ENCODE measurements at regions not wholly inside any gene's neighbourhood (a gene's known extent, or its start where the extent isn't known, plus 50 kb on each side); places are given as distances from the start of the nearest gene placed in this dataset.
"Not testable (repeated sequence)": the region's sequence is repeated elsewhere in the genome, so short reads cannot be mapped to it uniquely, and the experiment has no call there.

DNA sequence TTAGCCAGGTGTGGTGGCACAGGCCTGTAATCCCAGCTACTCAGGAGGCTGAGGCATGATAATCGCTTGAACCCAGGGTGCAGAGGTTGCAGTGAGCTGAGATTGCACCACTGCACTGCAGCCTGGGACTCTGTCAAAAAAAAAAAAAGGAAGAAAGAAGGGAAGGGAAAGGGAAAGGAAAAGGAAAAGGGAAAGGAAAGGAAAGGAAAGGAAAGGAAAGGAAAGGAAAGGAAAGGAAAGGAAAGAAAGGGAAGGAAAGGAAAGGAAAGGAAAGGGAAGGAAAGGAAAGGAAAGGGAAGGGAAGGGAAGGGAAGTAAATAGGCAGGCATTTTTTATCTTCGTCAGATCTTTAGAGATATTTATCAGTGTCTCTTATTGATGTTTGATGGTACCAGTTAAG lies 290.0 kb upstream of the MIR17HG start:
- H3K9me3 ChIP-seq (ENCODE audit: control insufficient read depth, insufficient read depth, low read depth, low read length); H3K4me1 ChIP-seq (ENCODE audit: control insufficient read depth, insufficient read depth, low read length); H3K27ac ChIP-seq (ENCODE audit: extremely low read depth, low read depth, low read length); H3K4me3 ChIP-seq (ENCODE audit: low read depth, low read length); H3K36me3 ChIP-seq (ENCODE audit: control insufficient read depth in 2 of 2, insufficient read depth in 1 of 2, low read length in 2 of 2); CTCF ChIA-PET; POLR2A ChIA-PET: not testable (repeated sequence)
- peak; percentile 98 for TF ChIP-seq PRDM1 (tag by site-specific recombination; IDR thresholded peaks at IDR 0.05)

DNA sequence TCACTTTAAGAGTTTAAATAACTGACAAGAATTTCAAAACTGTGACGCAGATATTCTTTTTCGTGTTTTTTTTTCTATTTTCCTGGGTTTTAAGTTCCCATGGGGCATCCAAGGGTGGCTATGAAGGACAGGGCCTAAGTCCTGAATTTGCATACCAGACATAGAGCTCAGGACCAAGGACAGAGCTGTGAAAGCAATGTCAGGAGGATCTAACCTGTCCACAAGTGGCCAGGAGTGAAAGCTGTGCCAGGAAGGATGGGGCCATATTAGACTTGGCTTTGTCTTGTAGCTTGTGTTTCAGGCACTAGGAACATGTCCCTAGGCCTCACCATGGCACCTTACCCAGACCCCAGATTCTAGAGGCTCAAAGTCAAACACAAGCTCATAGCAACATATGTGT lies 289.4 kb upstream of the MIR17HG start:
- Histone ChIP-seq H3K27ac (ENCODE audit: extremely low read depth, low read depth, low read length) (no peak overlapping the region), H3K4me1 (ENCODE audit: control insufficient read depth, insufficient read depth, low read length) (no peaks in the 10 kb centered on the region), H3K9me3 (ENCODE audit: control insufficient read depth, insufficient read depth, low read depth, low read length) (no peaks in the 10 kb centered on the region), H3K36me3 (ENCODE audit: control insufficient read depth in 2 of 2, insufficient read depth in 1 of 2, low read length in 2 of 2) (no peaks in the 10 kb centered on the region), H3K4me3 (ENCODE audit: low read depth, low read length) (no peak overlapping the region)
- no peak for TF ChIP-seq ZNF626 (tag by site-specific recombination; IDR thresholded peaks at IDR 0.05)
- TF ChIP-seq, protein P1, sequence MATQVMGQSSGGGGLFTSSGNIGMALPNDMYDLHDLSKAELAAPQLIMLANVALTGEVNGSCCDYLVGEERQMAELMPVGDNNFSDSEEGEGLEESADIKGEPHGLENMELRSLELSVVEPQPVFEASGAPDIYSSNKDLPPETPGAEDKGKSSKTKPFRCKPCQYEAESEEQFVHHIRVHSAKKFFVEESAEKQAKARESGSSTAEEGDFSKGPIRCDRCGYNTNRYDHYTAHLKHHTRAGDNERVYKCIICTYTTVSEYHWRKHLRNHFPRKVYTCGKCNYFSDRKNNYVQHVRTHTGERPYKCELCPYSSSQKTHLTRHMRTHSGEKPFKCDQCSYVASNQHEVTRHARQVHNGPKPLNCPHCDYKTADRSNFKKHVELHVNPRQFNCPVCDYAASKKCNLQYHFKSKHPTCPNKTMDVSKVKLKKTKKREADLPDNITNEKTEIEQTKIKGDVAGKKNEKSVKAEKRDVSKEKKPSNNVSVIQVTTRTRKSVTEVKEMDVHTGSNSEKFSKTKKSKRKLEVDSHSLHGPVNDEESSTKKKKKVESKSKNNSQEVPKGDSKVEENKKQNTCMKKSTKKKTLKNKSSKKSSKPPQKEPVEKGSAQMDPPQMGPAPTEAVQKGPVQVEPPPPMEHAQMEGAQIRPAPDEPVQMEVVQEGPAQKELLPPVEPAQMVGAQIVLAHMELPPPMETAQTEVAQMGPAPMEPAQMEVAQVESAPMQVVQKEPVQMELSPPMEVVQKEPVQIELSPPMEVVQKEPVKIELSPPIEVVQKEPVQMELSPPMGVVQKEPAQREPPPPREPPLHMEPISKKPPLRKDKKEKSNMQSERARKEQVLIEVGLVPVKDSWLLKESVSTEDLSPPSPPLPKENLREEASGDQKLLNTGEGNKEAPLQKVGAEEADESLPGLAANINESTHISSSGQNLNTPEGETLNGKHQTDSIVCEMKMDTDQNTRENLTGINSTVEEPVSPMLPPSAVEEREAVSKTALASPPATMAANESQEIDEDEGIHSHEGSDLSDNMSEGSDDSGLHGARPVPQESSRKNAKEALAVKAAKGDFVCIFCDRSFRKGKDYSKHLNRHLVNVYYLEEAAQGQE (tag by site-specific recombination; IDR thresholded peaks at IDR 0.05), result peak; percentile 87
- CTCF ChIA-PET, result no interaction called here
- POLR2A ChIA-PET, result no interaction called here

DNA sequence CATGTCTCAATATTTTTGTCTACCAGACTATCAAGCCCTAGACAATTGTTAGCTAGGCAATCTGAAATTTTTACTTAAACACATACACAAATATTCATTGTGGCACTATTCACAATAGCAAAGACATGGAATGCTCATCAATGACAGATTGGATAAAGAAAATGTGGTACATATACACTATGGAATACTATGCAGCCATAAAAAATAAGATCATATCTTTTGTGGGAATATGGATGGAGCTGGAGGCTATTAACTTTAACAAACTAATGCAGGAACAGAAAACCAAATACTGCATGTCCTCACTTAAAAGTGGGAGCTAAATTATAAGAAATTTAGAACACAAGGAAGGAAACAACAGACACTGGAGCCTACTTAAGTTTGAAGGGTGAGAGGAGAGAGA lies 288.6 kb upstream of the MIR17HG start:
- H3K9me3 ChIP-seq (ENCODE audit: control insufficient read depth, insufficient read depth, low read depth, low read length), result no peaks in the 10 kb centered on the region
- ChIA-PET POLR2A (no interaction called here), CTCF (interaction anchor here (0.6 kb wide), 1 partner anchor 145 kb away, joined by 4 read pairs; no protein-coding TSS in a partner anchor)
- H3K4me3 ChIP-seq (ENCODE audit: low read depth, low read length), result no peak overlapping the region
- TF ChIP-seq, protein P2, sequence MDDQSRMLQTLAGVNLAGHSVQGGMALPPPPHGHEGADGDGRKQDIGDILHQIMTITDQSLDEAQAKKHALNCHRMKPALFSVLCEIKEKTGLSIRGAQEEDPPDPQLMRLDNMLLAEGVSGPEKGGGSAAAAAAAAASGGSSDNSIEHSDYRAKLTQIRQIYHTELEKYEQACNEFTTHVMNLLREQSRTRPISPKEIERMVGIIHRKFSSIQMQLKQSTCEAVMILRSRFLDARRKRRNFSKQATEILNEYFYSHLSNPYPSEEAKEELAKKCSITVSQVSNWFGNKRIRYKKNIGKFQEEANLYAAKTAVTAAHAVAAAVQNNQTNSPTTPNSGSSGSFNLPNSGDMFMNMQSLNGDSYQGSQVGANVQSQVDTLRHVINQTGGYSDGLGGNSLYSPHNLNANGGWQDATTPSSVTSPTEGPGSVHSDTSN (CRISPR knock-in tag; IDR thresholded peaks at IDR 0.05), result no peak
- no peak for TF ChIP-seq FEZF1 (tag by site-specific recombination; IDR thresholded peaks at IDR 0.05)
- no peak for TF ChIP-seq ZNF324 (tag by site-specific recombination; IDR thresholded peaks at IDR 0.05)
- TF ChIP-seq IKZF3 (tag by site-specific recombination; IDR thresholded peaks at IDR 0.05), result no peak
- no peak for TF ChIP-seq ZBTB20 (tag by site-specific recombination; IDR thresholded peaks at IDR 0.05)
- TF ChIP-seq ZNF670 (tag by site-specific recombination; IDR thresholded peaks at IDR 0.05; ENCODE audit: low read depth), result no peak
- no peaks in the 10 kb centered on the region for H3K36me3 ChIP-seq (ENCODE audit: control insufficient read depth in 2 of 2, insufficient read depth in 1 of 2, low read length in 2 of 2)
- no peak overlapping the region for H3K27ac ChIP-seq (ENCODE audit: extremely low read depth, low read depth, low read length)
- no peaks in the 10 kb centered on the region for H3K4me1 ChIP-seq (ENCODE audit: control insufficient read depth, insufficient read depth, low read length)

DNA sequence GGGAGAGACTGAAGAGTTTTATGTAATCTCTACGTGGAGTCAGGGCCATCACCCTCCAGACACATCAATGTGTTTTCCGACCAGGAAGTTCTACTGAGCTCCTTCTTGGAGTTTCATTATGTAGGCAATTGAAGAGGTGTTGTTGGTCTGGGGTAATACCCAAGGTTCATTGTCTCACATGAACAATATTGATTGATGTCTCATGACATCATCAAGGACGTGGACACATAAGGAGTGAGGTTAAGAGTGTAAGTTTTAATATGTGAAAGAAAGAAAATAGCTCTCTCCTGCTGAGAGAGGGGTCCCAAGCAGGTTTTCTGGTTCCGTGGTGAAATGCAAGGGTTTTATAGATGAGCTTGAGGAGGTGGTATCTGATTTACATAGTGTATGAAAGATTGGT lies 280.7 kb upstream of the MIR17HG start:
- H3K36me3 ChIP-seq (ENCODE audit: control insufficient read depth in 2 of 2, insufficient read depth in 1 of 2, low read length in 2 of 2), result no peaks in the 10 kb centered on the region
- no peak overlapping the region for H3K27ac ChIP-seq (ENCODE audit: extremely low read depth, low read depth, low read length)
- no peaks in the 10 kb centered on the region for H3K9me3 ChIP-seq (ENCODE audit: control insufficient read depth, insufficient read depth, low read depth, low read length)
- ChIA-PET POLR2A (no interaction called here), CTCF (interaction anchor here (0.6 kb wide), 1 partner anchor 11 kb away, joined by 3 read pairs; no protein-coding TSS in a partner anchor)
- no peak overlapping the region for H3K4me3 ChIP-seq (ENCODE audit: low read depth, low read length)
- no peaks in the 10 kb centered on the region for H3K4me1 ChIP-seq (ENCODE audit: control insufficient read depth, insufficient read depth, low read length)
- TF ChIP-seq ZNF23 (tag by site-specific recombination; IDR thresholded peaks at IDR 0.05; ENCODE audit: borderline replicate concordance), result no peak
- no peak for TF ChIP-seq ZNF585B (tag by site-specific recombination; IDR thresholded peaks at IDR 0.05)
- no peak for TF ChIP-seq ZNF416 (tag by site-specific recombination; IDR thresholded peaks at IDR 0.05)

All from HEK293 (cell line).